HG02973 (cell line): ENCODE measurements at regions not wholly inside any gene's neighbourhood (a gene's known extent, or its start where the extent isn't known, plus 50 kb on each side); places are given as distances from the start of the nearest gene placed in this dataset.

ENCODE experiments used
- ATAC-seq: cut with Tn5 transposase; IDR thresholded peaks from one replicate; pipeline ENCODE4 v1.9.1; 2021; ENCODE audit warnings: moderate library complexity; ENCODE audit not compliant: unreplicated experiment

DNA sequence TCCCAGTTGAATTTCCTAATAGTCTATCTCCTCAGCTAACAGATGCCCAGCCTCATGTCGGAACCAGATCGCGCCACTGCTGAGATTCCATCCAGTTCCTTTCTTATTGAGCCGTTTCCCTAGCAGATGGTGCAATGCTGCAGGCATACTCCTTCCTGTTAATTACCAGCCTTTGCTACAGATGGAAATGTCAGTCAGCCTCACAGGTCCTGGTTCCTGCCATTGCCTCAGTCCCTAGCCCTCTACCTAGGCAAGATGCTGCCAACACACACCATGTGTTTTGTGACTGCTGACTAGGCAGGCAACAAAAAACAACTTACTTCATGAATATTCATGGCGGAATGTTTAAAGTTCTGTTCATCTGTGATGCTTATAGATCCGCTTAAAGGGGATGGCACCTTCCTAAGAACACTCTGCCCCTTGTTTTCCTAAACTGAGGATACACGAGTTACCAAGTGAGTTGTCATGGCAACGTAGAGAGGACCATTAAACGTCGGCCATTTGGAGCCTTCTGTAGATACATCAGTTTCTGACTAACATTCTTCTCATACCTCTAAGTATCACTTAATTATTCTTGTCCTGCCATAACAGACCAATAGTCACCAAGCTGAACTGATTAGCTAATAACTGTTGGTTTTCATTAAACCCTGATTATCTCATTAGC is 749.5 kb downstream of the RNF144A start:
- no peak for ATAC-seq

DNA sequence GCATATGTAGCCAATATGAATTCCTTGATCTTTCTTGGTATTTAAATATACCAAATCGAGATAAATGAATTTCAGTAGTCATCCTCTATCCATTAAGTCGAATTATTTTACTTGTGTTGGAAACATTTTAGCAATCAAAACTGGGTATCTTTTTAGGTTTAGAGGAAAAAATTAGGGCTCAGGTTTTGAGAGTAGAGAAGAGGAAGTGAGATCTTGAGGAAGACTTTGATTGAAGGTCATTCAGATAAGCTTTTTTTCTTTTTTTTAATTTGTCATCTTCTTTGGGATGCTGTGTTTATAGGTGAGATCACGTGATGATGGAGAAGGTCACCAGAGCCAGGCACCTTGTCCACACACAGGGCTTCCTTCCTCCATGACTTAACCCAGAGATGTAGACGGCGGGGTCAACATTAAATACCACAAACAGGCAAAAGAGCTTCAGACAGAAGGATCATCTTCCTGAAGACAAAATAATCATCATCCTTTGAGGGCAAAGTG is 750.1 kb downstream of the RNF144A start:
- ATAC-seq = no peak

- ATAC-seq = no peak
These were observed 753.9 kb downstream of the RNF144A start for GRCh38 chr2:7670905-7671641.

DNA sequence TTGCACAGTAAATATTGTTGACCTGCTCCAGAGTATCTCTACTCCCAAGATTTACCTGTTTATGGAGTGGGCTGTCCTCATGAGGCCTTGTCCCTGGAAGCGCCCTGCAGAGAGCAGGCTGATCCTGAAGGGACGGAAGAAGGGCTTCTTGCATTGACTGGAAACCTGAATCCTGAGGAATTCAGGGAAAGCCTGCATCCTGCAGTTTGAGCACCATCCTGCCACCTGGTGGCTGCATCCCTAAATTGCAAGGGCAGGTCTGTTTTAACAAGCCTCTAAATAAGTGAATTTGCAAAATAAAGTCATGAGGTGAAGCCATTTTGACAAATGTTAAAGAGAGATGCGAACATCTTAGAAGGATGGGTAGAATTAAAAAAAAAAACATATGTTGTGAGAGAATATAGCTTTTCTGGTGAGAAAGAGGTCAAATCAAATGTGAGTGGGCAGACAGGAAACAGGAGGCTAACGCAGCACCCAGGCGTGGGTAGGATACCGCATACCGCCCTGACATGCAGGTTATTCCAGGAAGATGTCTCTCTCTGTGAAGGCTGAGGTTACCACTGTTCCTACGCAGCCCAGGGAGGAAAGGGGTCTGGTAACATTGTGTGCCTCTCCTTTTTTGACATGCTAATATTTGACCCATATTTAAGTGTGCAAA is 754.9 kb downstream of the RNF144A start:
- ATAC-seq = no peak

DNA sequence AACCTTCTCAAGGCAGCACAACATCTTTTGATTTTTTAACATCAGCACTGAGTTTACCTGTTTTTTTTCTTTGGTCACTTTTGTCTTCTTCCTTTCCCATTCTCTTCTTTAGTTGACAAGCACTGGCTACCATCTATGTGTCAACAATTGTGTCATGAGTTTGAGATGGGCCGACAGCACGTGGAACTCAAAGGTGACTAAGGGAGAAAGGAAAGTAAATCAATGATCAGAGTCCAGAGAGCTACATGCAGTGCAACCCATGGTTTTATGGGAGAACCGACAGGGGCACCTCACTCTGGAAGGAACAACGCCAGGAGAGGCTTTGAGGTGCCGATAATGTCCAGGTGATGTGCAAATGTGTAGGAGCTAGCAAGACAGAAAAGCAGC is 755.5 kb downstream of the RNF144A start:
- ATAC-seq = no peak

DNA sequence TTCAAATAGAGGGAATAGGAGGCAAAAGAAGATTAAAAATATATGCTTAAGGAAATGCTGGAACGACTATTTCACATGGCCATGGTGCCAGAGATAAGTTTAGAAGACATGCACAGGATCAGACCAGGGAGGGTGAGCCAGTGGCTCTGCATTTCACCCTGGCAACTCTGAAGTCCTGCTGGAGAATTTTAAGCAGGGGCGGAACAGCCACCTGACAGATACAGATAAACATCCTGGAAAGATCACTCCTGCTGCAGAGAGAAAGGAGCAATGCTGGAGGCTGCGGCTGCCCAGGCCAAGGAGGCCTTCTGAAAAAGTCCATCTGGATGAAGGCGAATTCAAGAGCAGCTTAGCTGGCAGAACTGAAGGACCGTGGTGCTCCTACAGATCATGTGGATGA is 755.9 kb downstream of the RNF144A start:
- ATAC-seq = no peak

DNA sequence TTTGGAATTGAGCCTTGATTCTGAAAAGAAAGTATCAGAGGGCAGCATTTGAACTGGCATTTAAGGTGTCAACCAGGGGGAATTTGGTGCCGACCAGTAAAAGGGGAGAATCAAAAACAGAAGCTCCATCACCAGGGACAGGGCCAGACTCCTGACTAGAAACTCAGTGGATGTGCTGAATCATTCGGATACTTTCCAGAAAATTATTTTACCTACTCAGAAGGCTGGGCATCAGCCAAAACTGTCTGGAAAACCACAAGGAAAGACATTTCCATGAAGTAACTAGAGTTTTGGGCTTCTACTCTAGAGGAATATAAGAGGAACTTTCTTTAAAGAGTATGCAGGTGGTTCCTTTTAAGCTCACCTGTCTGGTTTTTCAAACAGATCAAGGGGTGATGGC is 756.6 kb downstream of the RNF144A start:
- no peak for ATAC-seq

DNA sequence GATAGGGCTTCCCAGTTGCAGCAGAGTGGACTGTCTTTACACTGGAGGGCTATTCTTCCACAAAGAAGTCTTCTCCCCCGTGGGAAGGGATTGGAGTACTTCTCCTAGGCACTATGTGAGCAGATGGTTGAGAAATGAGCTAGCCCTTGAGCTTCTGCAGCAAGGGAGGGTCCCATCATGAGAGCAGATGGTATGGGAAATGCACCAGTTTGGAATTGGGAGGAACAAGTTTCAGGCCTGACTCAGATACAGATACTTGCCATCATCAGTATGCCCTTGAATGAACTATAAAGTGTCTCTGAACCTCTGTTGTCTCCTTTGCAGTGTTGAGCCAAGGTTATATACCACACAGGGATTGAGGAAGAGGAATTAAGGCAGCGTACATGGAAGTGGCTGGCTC is 757.4 kb downstream of the RNF144A start:
- ATAC-seq = no peak

- ATAC-seq = no peak
These were observed 759.5 kb downstream of the RNF144A start for GRCh38 chr2:7676714-7677113.

GRCh38 chr2:7681881-7682461 is 764.8 kb downstream of the RNF144A start:
- no peak for ATAC-seq

DNA sequence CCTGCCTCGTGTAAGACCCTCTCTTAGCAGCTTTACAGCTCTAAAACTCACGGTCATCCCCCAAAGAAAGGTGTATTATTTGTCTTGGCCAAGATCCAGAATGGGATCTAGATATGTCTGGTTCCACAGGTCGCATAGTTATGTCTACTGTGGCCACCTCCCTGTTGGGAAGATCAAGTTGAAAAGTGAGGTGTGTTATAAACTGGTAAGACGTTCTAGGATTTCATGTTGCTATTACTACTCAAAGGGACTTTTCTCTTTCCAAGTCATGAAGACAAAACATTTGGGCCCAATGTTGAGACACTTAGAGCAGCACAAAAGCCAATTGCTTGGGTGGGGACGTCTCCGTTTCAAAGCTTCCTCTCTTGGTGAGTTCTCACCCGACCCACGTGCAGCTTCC is 766.0 kb downstream of the RNF144A start:
- no peak for ATAC-seq

- no peak for ATAC-seq
These were observed 766.5 kb downstream of the RNF144A start for GRCh38 chr2:7683708-7684107.

GRCh38 chr2:7685342-7686015 is 768.3 kb downstream of the RNF144A start:
- ATAC-seq = no peak

- no peak for ATAC-seq
These were observed 768.8 kb downstream of the RNF144A start for GRCh38 chr2:7686016-7686385.

DNA sequence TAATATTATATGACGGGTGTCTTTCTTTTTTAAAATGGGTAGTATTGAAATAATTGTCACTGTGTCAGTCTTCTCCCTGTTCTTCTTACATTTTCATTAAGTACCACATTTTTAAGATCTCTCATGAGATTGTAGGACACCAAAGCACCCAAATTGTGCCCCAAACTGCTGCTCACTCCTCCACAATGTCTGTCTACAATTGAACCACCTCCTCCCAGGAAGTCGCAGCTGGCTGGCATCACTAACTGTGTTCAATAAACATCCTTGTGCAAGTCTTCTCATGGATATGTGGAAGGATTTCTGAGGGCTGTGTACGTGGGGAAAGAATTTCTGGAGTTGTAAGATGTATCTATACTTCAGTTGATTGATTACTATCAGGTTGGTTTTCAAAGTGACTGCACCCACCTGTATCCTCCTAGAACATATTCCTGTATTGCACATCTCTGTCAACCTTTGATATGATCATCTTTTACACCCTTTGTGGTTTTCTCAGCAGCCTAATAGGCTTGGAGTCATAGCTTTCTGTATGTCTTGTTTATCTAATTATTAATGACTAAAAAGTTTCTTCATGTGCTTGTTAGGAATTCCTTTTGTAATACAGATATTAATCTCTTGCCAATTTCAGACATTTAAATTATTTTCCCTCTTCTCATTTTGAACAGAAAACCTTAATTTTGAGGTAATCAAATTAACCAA is 774.9 kb downstream of the RNF144A start:
- no peak for ATAC-seq

- ATAC-seq = no peak
These were observed 775.5 kb downstream of the RNF144A start for GRCh38 chr2:7692657-7693161.

DNA sequence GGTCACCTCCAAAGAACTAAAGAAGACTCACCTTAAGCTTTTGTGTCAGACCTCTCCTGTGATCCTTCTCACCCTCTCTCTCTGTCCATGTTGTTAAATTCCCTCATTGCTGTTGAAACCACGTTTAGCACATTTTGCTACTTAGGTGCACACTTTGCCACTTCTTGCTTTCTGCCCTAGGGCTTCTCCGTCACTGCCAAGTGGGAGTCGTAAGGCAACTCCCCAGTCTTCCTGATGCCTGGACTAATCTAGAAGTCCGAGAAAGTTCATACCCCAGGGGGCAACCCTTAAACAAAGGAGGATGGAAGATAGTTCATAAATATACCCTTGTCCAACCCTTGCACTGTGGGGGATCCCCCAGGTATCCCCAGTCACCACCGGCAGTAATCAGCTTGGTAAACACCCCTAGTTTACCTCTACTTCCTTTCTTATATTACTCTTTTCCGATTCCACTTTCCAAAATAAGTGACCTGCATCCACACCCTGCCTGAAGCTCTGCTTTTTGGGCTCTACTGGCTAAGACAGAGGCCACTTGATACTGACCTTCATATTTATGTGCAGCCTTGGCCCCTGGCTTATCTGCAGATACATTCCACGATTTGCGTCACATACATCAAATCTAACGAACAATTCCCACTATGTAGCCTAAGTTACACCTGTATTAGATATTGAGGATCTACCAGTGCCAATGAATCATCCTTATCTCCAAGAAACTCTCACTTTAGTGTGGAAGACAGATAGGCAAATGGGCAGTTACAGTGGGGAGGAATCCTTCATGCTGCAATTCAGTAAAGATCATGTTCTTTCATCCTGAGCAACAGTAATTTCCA is 776.2 kb downstream of the RNF144A start:
- ATAC-seq = no peak

GRCh38 chr2:7694076-7694985 is 777.1 kb downstream of the RNF144A start:
- ATAC-seq = no peak
